T1000 (cell line): ENCODE measurements at regions not wholly inside any gene's neighbourhood (a gene's known extent, or its start where the extent isn't known, plus 50 kb on each side); places are given as distances from the start of the nearest gene placed in this dataset.

Experiments
- DNase-seq: peaks from one replicate; lab custom pipeline; 2025; ENCODE audit warnings: mixed read lengths; lab: John Stamatoyannopoulos, UW

DNA sequence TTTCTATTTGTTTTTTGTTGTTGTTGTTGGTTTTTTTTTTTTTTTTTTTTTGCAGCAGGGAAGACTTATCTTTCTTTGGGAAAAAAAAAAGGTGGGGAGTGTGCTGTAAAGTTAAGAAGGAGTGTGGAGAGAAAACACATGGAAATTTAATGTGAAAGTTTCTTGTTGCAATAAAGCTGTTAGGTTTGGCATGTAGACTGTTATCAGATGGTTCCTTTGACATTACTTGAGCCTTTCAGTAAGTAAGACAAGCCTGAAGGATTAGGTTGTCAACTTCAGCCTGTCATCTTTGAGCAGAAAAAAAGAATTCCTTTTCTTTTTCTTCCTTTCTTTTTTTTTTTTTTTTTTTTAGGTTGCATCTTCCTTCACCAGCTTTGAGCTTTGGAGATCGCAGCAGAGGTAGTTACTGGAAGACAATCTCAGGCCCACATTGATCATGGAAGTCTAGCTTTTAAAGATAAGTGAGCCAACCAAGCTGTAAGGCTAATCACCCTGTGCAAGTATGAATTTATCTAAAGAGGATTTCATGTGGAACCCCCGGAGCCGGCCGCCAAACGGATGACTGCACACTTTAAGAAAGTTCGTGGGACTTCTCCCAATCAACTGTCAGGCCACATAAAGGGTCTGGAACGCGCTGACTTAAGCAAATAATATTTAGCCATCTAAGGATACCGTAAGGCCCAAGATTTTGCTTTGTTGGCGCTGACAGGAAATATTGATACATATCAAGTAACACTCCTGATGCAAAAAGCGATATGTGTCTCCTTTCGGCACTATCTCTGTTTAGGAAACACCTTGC lies 1040.1 kb upstream of the NR2F2 start:
- no peak for DNase-seq

DNA sequence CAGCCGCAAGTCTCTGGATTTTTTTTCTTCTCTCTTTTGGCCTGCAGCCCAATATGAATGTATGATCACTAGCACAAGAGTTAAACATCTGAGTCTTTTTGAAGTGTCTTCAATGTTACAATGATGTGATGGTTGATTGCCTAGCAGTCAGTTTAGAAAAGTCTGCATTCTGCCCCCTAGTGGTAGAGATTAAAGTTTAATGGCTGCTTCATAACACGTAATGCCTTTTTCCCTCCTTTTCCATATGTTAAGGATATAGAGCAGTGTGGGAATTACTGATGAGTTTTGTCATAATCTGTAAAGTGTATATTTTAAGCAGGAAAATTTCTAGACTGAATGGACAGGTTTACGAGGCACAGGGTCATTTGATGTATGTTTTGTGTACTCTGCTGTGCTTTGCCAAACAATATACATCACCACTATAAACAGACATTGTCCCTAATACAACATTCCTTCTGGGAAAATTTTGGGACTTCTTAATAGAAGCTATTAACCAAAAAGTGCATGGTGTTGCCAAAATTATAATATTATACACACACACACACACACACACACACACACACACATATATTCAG lies 1038.5 kb upstream of the NR2F2 start:
- DNase-seq = no peak

DNA sequence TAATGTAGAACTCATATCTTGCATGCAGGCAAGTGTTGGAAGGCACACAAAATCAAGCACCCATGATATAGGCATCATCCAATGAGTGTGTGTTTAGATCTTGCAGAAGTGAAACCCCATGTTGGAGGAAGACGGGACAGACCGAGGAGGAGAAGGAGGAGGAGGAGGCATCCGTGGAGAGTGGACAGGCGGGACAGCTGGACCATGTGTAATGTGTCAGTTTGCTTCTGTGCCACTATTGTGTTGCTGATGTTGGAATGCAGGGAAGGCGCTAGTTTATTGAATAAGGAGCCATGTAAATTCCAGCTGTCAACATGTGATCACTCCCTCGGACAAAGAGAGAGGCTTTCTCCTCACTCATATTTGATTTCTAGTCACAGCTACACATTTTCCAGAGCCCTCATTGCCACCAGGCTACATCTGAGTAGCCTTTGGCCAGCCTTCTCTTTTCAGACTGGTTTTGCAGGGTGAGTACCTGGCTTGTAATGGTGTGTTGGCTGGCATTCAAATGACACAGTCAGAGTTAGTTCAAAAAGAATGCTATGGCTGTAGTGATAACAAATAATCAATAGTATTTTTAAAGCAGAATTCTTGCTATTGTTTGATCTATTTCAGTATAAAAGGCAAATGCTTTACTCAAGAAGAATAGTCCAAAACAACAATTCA lies 1037.6 kb upstream of the NR2F2 start:
- no peak for DNase-seq

DNA sequence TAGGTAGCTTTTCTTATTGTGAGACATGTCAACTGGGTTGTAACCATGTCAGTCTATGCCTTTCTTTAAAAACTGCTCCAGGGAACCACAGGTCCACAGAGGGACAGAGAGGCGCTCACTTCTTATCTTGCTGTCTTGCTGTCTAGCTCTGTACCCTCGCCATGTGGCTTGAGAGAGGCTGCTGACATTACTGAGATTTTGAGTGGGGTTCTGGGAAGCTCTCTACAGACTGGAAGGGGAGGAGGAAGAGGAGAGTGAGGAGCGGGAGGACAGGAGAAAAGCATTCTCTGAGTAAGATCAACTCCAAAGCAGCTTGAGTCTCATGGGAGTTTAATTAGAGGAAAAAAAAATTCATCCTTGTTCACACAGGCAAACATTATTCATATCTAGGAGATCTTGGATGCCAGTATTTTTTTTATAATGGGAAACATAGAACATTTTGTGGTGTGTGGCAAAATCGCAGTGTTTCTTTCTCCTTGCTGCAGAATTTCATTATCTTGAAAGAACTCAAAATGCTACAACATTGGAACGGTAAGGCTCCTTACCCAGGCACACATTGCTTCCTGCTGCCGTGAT lies 1037.0 kb upstream of the NR2F2 start:
- no peak for DNase-seq

DNA sequence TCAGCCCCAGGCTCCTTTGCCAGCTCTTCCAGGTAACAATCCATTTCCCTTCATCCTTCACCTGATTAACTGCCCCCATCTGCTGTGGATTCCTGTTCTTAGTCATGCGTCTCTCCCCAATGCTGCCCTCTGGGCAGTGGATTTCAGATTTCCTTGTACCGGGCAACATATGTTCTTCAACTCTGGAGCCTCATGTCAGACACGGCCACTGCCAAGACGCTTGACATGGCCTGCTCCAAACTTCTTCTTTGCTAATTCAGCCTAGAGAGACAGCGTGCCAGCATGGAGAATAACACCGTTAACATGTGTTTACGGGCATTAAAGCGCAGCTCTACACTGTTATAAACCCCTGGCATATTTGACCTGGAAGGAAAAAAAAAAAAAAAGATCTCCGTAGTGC lies 1035.1 kb upstream of the NR2F2 start:
- DNase-seq = no peak

DNA sequence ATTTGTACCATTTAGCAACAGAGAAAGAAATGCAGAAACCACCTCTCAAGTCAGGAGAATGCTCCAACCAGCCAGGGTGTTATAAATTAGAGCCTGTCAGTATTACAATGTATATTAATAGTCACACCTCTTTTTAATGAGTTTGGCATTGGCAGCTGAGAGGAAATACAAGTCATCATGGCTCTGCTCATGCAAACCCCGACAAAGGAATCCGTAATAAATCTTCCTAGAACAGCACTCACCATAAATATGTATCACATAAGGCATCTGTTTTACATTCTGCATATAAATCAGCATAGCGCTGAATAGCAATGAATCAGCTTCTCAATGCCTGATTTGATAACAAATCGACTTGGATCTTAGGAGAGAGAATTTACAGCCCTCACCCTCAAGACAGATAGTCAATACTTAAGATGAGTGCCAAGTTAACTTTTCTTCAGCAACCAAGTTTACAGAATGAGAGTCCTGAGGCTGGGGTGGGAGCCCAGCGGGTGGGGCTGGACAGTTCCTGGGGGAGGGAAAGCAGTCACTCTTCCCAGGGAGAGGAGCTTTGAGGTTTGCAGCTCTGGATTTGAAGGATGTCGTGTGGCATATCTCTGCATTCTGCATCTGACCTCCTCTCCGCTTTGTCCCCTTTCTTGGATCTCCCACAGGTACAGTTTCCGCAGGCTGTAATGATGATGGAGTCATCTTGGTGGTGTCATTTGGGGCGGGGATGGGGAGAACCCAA lies 1034.4 kb upstream of the NR2F2 start:
- DNase-seq = no peak

DNA sequence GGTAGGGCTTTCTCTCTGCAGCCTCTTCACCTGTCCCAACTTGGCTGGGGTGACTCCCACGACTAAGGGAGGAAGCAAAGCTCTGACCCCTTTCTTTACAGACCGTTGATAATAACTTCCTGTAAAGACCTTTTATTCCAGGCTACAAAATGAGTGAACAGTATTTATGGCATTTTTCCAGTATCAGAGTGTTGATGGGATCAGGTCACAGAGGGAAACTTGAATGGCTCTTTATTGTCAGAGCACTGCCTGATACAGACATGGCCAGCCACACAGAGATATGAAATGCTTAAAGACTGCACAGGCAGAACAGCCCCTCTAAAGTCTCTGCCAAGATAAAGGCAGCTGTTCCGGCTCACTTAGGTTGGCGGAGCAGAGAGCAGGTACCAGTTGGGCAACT lies 1033.9 kb upstream of the NR2F2 start:
- no peak for DNase-seq

DNA sequence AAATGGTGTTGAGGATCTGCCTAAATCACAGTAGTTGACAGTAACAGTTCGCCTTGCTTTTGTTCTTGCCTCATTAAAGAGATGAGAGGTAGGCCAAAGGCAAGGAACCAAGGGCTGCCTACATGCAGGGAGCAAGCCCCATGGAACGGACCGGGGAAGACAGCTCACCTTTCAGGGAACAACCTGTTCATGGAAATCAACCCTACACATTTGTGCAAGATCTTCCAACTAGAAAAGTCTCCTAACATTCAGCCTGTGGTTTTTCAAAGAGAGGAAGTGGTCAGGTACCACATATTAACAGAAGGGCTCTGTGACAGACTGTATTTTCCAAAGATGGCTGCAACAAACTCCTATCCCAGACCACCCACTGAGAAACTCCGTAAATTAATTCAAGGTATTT lies 1031.8 kb upstream of the NR2F2 start:
- no peak for DNase-seq

DNA sequence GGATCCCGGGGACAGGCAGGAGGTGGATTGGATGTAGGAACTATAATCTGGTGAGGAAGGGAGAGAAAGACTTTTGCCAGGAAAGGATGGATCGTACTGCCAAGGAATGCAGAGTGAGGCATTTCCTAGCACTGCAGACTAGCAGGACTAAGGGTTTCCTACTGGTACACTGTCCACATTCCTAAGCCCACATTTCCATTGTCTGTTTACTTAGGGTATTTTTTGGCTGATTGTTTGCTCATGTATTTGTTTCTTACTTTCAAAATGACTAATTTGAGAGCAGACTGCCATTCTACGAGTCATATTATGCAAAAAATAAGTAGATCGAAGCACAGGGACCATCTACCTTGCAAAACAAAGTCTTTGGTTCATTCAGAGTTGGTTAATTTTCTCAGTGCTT lies 1029.5 kb upstream of the NR2F2 start:
- DNase-seq = no peak

DNA sequence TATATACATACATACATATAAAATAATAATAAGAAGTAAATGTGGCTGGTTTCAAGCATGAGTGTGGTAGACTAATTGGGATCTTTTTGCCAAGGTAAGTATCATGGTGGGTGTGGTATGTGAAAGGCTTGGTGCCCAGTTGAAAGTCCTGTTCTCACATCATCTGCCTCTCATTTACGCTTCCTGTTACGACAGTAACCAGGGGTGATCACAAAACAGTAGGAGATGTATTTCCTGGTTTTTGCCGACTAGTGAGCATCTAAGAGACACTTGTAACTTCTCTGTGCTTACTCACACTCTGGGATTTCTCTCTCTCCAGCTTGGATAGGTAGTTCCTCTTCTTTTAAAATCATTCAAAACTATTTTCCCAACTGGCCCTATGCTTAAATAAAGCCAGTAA lies 1028.3 kb upstream of the NR2F2 start:
- DNase-seq = no peak

DNA sequence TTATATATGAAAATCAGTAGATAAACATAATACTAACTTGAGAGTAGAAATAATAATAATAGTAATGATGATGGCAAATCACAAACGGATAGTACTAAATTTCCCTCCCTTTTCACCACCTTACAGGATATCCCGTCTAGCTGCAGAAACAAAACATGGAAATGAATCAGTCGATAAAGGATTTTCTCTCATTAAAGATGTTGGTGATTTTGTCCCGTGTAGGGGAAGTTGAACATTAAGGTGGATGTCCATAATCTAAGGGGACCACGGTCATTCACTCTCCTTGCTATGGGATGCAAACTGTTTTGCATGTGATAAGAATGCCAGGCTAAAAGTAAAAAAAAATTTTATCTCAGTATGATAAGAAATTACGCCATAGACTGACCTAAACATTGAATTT lies 1027.7 kb upstream of the NR2F2 start:
- no peak for DNase-seq

DNA sequence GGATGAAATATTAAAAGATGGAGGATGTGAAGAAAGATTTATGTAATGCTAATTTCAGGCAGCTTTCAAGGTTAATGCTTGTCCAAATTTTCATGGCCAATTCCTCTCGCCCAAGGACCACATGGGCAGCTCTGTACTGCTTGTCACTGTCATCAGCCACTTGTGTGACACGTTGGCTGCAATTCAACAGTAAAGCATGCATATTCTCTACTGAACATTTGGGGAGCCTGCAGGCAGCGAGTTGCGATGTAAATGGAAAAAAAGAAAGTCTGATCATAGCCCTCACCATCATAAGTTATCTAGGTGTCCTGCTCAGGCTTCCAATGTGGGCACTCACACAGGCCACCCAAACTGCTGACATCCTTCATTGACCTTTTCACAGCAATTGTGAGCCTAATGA lies 1026.8 kb upstream of the NR2F2 start:
- no peak for DNase-seq

DNA sequence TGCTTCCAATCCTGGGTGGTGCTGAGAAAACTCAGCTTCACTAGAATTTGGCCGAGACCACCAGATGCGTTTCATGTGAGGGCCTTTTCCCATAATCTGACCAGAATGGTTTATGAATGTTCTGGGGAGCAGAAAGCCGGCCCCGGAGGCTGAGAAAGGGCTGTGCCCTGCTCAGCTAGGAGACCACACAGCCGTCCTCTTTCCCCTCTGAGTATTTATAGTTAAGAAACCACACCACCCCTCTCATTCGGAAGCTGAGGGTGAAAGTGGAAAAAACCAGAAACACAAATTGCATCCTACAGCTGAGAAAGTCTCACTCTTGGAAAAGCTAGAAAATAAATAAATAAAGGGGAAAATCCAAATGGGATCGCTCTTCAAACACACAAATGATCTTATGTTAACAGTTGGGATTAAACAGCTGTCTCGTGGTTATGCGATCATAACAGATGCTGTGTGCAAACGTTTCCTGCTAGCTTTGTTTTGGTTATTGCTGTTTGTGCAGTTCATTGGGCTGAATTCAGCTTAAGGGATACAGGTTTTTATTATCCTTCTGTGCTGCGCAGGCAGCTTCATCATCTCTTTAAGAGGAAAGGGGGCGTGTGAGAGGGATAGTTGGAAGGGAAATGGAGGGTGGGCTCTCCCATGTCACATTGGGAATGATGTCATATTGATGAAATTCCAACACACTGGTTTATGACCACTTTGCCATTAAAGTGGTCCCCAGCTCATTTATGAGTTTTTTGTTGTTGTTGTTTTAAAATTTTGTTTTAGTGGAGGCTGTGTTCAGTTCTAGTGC lies 1026.2 kb upstream of the NR2F2 start:
- no peak for DNase-seq

DNA sequence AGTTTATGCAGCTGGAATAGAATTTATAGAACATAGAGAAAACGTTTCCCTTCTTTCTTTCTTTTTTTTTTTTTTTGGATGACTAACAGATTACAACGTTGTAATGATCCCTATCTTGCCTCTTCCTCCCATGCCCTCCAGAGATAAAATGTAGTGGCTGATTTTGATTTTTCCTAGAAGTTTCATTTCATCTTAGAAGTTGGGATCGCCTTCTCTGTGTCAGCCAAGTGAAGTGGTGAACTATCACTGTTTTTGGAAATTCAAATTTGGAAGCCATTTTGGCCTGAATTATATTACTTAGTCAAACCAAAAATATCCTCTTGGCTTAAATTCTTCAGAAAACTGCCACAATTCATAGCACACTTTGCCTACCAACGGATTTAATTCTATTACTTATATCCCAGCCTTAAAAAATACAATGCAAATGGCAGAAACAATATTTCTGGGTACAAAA lies 1025.5 kb upstream of the NR2F2 start:
- DNase-seq = no peak

DNA sequence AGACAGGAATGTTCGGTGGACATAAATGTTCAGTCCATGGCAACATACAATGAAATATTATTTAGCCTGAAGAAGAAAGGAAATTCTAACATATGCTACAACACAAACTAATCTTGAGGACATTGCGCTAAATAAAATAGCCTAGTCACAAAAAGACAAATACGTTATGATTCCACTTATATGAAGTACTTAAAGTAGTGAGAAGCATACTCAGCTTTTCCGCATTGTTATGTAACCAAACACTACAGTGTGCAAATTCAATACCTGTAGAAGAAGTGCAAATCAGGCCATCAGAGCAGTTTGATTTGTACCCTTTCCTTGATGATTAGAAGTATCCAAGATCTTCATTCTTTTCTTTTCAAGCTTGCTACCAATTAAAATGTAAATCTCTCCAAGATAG lies 1023.4 kb upstream of the NR2F2 start:
- no peak for DNase-seq

DNA sequence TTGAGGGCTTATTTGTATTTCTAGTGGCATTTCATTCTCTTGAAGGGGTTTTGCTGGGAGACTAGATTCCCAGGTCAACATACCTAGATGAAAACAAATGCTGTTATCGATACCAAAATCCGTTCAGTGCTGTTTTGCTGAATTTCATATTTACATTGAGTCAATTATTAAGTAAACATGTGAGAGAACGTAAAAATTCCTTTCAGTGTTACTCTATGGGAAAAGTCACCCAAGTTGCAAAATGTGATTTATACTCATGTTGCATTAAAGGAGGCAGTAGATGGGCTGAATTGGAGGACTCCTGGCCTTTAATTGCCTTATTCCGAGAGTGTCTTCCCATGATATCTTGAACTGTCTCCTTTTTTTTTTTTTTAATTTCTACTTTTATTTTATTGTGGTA lies 1011.3 kb upstream of the NR2F2 start:
- no peak for DNase-seq

DNA sequence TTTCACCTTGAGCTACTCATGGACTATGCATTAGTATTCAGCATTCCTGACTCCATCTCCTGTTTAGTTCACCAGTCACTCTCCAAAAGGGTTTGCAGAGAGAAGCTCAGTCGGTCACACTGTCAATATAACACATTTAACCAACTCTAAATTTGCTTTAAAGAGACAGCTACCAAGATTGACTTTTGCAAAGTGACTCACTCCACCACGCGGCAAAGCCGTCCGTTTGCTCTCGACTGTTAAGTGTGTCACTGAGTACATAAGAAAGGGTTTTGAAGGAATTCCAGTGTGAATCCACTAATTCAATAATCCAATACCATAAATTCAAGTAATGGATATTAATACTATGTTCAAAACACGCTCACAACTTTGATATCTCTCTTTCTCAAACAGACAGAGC lies 1006.7 kb upstream of the NR2F2 start:
- no peak for DNase-seq

DNA sequence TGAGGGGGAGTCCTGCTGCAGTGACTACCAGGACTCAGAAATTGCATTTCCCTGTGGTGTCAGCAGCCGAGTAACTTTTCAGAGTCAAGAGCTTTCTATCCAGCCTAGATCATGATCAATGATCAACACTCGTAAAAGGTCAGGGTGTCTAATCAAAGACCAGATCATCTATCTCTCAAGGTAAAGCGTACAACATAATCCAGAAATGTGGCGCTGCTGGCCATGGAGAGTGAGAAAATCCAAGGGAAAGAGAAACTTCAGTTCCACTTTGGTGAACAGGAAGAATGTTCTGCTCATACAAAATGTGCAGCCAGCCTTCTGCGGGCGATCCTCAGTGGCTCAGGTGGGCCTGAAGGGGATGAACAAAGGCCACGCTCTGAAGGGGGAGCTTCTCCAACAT lies 1005.8 kb upstream of the NR2F2 start:
- DNase-seq = no peak

DNA sequence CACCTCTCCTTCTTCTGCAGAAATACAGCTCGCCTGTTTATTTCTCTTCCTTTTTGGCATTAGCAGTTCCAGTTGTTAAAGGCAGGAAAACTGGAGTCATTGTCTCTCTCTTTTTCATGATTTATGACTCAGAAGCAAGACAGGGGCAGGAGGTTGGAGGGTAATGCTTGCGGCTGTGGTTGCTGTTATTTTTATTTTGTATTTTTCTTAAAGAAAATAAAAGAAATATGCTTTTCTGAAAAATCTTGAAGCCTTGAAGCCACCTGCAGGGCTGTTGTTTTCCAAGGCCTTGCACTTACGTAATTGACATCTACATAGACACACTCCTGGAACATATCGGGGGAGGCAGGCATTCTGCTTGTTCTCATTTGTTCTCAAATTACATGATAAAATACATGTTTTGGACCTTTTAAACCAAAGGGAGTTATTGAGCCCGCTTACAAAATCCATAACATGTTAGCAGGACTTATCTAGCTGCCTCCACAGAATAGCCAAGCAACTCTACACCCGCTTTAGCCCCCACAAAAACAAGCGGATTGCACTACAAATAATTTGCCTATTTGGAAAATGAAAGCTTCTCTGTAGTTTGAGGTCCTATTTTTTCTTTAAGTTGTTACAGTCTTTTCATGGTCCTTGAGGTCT lies 1004.6 kb upstream of the NR2F2 start:
- no peak for DNase-seq

DNA sequence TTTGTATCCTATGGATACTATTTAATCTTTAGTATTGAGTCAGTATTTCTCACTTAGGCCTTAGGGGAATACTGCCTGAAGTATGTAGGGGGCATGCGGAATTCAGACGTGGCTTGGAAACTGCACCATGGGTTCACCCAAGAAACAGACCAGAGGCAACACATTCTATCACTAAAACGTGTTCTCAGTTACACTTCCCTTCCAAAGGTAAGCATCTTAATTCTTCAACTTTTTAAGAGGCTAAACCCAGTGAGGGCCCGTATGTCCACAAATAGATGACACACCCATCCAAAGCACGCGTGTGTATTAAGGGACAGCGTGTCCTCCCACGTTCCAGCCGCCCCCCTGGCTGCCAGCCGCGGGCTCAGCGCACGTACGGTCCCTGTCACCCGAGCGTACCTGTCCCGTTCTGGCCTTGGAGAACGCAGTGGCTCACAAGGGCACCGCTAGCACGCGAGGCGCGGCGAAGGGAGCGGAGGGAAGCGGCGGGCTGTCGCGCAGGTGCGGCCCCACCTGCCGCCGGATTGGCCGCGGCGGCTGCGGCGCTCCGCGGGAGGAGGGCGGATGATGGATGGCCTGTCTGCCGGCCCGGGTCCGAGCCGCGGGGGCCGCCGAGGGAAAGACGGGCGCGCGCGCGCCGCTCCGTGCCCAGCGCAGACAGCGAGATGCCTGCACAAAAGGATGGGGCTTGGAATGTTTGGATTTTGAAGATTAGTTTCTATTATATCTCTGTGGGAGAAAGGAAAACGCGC lies 1003.9 kb upstream of the NR2F2 start:
- no peak for DNase-seq
